Astrocyte (in vitro differentiated cells and primary cell): ENCODE measurements at regions not wholly inside any gene's neighbourhood (a gene's known extent, or its start where the extent isn't known, plus 50 kb on each side); places are given as distances from the start of the nearest gene placed in this dataset.

Source experiments
- EZH2 ChIP-seq: IDR thresholded peaks from 2 replicates; pipeline ENCODE4 v1.6.1; 2012; ENCODE audit warnings: mild to moderate bottlenecking, low read length, inconsistent platforms; ENCODE audit not compliant: insufficient read depth
- TF ChIP-seq, protein P1 (sequence below): IDR thresholded peaks from 2 replicates; pipeline ENCODE4 v1.5.1; 2011; ENCODE audit warnings: low read depth, mild to moderate bottlenecking, inconsistent platforms, low read length, moderate library complexity; ENCODE audit not compliant: insufficient read depth

DNA sequence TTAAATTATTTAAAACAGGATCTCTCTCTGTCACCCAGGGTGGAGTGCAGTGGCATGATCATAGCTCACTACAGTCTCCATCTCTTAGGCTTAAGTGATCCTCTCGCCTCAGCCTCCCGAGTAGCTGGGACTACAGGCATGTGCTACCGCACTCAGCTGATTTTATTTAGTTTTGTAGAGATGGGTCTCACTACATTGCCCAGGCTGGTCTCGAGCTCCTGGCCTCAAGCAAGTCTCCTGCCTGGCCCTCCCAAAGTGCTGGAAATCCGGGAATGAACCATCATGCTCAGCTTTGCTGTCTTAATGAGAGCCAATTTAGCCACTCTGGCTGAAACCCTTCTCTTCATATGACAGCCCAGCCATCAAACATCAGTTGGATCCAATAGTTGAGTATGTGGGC, 53.3 kb upstream of the NRP1 start:
- TF ChIP-seq, protein P1, sequence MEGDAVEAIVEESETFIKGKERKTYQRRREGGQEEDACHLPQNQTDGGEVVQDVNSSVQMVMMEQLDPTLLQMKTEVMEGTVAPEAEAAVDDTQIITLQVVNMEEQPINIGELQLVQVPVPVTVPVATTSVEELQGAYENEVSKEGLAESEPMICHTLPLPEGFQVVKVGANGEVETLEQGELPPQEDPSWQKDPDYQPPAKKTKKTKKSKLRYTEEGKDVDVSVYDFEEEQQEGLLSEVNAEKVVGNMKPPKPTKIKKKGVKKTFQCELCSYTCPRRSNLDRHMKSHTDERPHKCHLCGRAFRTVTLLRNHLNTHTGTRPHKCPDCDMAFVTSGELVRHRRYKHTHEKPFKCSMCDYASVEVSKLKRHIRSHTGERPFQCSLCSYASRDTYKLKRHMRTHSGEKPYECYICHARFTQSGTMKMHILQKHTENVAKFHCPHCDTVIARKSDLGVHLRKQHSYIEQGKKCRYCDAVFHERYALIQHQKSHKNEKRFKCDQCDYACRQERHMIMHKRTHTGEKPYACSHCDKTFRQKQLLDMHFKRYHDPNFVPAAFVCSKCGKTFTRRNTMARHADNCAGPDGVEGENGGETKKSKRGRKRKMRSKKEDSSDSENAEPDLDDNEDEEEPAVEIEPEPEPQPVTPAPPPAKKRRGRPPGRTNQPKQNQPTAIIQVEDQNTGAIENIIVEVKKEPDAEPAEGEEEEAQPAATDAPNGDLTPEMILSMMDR: no peak
- no peak for TF ChIP-seq EZH2
